GM12878 (cell line): ENCODE measurements at regions not wholly inside any gene's neighbourhood (a gene's known extent, or its start where the extent isn't known, plus 50 kb on each side); places are given as distances from the start of the nearest gene placed in this dataset.

ENCODE experiments used
- CTCF ChIP-seq, 3 experiments: IDR thresholded peaks in 2 of 3; conservative IDR thresholded peaks in 1 of 3; 2 replicates each; pipeline ENCODE4 v1.5.1; 2011; ENCODE audit warnings: low read depth in 3 of 3, low read length in 3 of 3, mild to moderate bottlenecking in 3 of 3, control low read depth in 2 of 3, moderate library complexity in 2 of 3, inconsistent platforms in 1 of 3, mixed read lengths in 1 of 3; ENCODE audit not compliant: control insufficient read depth in 2 of 3, insufficient read depth in 1 of 3; ENCODE audit errors: extremely low read depth in 1 of 3
- EGR1 ChIP-seq, 2 experiments: IDR thresholded peaks; 1 replicate in 1 of 2; 2 replicates in 1 of 2; pipeline ENCODE4 v1.6.1; 2011 to 2012; ENCODE audit warnings: low read depth in 2 of 2, low read length in 2 of 2, borderline replicate concordance in 1 of 2, mild to moderate bottlenecking in 1 of 2, moderate library complexity in 1 of 2
- EP300 ChIP-seq, 2 experiments: fragments of 150-350 bp in 1 of 2; IDR thresholded peaks; 2 replicates each; pipeline ENCODE4 v1.6.1; 2011 to 2012; ENCODE audit warnings: low read depth in 2 of 2, low read length in 2 of 2, borderline replicate concordance in 1 of 2, improper control_type of control experiment in 1 of 2, inconsistent platforms in 1 of 2; ENCODE audit not compliant: control insufficient read depth in 1 of 2
- EZH2 ChIP-seq: IDR thresholded peaks from 2 replicates; pipeline ENCODE4 v1.6.1; 2012; ENCODE audit warnings: low read depth, mild to moderate bottlenecking, control low read depth, inconsistent platforms, low read length, borderline replicate concordance; ENCODE audit not compliant: control insufficient read depth
- NRF1 ChIP-seq: conservative IDR thresholded peaks from 2 replicates; pipeline ENCODE4 v1.6.1; 2011; ENCODE audit warnings: mild to moderate bottlenecking, low read depth, low read length, improper control_type of control experiment
- POLR2A ChIP-seq: IDR thresholded peaks from 2 replicates; pipeline ENCODE4 v1.6.1; 2011; ENCODE audit warnings: low read depth, mild to moderate bottlenecking, low read length
- TF ChIP-seq, protein P1 (sequence below): IDR thresholded peaks from 2 replicates; pipeline ENCODE4 v1.6.1; 2012; ENCODE audit warnings: low read depth, low read length, improper control_type of control experiment
- TF ChIP-seq, protein P2 (sequence below): fragments of 450-650 bp; IDR thresholded peaks from 2 replicates; pipeline ENCODE4 v1.6.1; 2018; ENCODE audit warnings: mild to moderate bottlenecking, low read depth, moderate library complexity; ENCODE audit not compliant: partially characterized antibody

DNA sequence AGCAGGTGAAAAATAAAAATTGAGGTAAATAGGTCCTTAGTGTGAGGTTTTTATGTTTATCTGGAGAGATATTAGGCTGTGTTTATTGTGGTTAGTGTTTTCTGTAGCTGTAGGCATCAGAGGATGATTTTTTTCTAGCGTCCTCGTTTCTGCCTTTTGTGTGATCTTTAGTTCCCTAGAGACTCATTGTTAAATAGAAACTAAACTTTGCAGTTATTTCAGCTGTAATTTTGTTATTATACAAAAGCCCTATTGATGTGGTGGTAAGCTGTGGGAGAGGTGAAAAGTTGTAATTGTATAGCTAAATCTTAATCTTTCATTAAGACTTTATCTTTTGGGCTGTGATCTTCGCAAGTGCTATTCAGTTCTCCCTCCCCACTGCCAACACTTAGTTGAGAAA lies 340.3 kb downstream of the CYLC2 start:
- no peak for TF ChIP-seq EP300 (IDR thresholded peaks at IDR 0.05; ENCODE audit: borderline replicate concordance in 1 of 2, control insufficient read depth in 1 of 2, low read depth in 2 of 2, low read length in 2 of 2)
- no peak for TF ChIP-seq CTCF (IDR thresholded peaks at IDR 0.05 in 2 of 3, conservative IDR thresholded peaks at IDR 0.05 in 1 of 3; ENCODE audit: control insufficient read depth in 2 of 3, extremely low read depth in 1 of 3, insufficient read depth in 1 of 3, low read depth in 3 of 3, low read length in 3 of 3)
- no peak for TF ChIP-seq EGR1 (IDR thresholded peaks at IDR 0.05; ENCODE audit: borderline replicate concordance in 1 of 2, low read depth in 2 of 2, low read length in 2 of 2)
- TF ChIP-seq, protein P1, sequence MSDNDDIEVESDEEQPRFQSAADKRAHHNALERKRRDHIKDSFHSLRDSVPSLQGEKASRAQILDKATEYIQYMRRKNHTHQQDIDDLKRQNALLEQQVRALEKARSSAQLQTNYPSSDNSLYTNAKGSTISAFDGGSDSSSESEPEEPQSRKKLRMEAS, result no peak
- TF ChIP-seq EZH2, result no peak
- no peak for TF ChIP-seq NRF1
- TF ChIP-seq POLR2A, result no peak
- TF ChIP-seq, protein P2, sequence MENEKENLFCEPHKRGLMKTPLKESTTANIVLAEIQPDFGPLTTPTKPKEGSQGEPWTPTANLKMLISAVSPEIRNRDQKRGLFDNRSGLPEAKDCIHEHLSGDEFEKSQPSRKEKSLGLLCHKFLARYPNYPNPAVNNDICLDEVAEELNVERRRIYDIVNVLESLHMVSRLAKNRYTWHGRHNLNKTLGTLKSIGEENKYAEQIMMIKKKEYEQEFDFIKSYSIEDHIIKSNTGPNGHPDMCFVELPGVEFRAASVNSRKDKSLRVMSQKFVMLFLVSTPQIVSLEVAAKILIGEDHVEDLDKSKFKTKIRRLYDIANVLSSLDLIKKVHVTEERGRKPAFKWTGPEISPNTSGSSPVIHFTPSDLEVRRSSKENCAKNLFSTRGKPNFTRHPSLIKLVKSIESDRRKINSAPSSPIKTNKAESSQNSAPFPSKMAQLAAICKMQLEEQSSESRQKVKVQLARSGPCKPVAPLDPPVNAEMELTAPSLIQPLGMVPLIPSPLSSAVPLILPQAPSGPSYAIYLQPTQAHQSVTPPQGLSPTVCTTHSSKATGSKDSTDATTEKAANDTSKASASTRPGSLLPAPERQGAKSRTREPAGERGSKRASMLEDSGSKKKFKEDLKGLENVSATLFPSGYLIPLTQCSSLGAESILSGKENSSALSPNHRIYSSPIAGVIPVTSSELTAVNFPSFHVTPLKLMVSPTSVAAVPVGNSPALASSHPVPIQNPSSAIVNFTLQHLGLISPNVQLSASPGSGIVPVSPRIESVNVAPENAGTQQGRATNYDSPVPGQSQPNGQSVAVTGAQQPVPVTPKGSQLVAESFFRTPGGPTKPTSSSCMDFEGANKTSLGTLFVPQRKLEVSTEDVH, result no peak
